Astrocyte (in vitro differentiated cells and primary cell): ENCODE measurements at regions not wholly inside any gene's neighbourhood (a gene's known extent, or its start where the extent isn't known, plus 50 kb on each side); places are given as distances from the start of the nearest gene placed in this dataset.
"Not testable (repeated sequence)": the region's sequence is repeated elsewhere in the genome, so short reads cannot be mapped to it uniquely, and the experiment has no call there.

Experiments
- DNase-seq: peaks from one replicate; pipeline ENCODE4 v3.0.0-alpha.2; 2010; ENCODE audit warnings: low read depth
- FAIRE-seq: peaks from 2 replicates; lab custom pipeline; 2011; peaks lifted over from hg19 to GRCh38; lab: Jason Lieb, UNC
- H2AFZ ChIP-seq: 2 replicates; pipeline ENCODE4 v1.6.0; 2012; ENCODE audit warnings: low read depth, low read length, inconsistent platforms
- H3K27ac ChIP-seq: 2 replicates; pipeline ENCODE4 v1.5.1; 2011; ENCODE audit warnings: low read depth, low read length, inconsistent platforms
- H3K27me3 ChIP-seq: 2 replicates; pipeline ENCODE4 v1.6.0; 2011; ENCODE audit warnings: low read length, inconsistent platforms; ENCODE audit not compliant: insufficient read depth
- H3K36me3 ChIP-seq: 2 replicates; pipeline ENCODE4 v1.5.1; 2011; ENCODE audit warnings: low read length, inconsistent platforms; ENCODE audit not compliant: insufficient read depth
- H3K4me1 ChIP-seq: 2 replicates; pipeline ENCODE4 v1.5.1; 2011; ENCODE audit warnings: low read length, inconsistent platforms; ENCODE audit not compliant: insufficient read depth
- H3K4me2 ChIP-seq: 2 replicates; pipeline ENCODE4 v1.6.0; 2012; ENCODE audit warnings: low read length, inconsistent platforms
- H3K4me3 ChIP-seq: 2 replicates; pipeline ENCODE4 v1.5.1; 2011; ENCODE audit warnings: low read depth, mild to moderate bottlenecking, low read length, inconsistent platforms; ENCODE audit not compliant: insufficient read depth
- H3K79me2 ChIP-seq: 2 replicates; pipeline ENCODE4 v1.6.0; 2012; ENCODE audit warnings: mild to moderate bottlenecking, low read length, inconsistent platforms; ENCODE audit not compliant: insufficient read depth
- H3K9ac ChIP-seq: 2 replicates; pipeline ENCODE4 v1.6.0; 2012; ENCODE audit warnings: mild to moderate bottlenecking, low read length, inconsistent platforms
- H3K9me3 ChIP-seq: 2 replicates; pipeline ENCODE4 v1.5.1; 2012; ENCODE audit warnings: low read depth, mild to moderate bottlenecking, low read length, inconsistent platforms; ENCODE audit not compliant: insufficient read depth
- H4K20me1 ChIP-seq: 2 replicates; pipeline ENCODE4 v1.6.0; 2012; ENCODE audit warnings: low read length, inconsistent platforms; ENCODE audit not compliant: insufficient read depth
- H3K27ac Mint-ChIP-seq: one replicate; pipeline ENCODE4 v1.8.0; 2021; ENCODE audit warnings: mild to moderate bottlenecking, mixed read lengths; ENCODE audit not compliant: unreplicated experiment
- H3K27me3 Mint-ChIP-seq: one replicate; pipeline ENCODE4 v1.8.0; 2021; ENCODE audit warnings: low read depth, mixed read lengths; ENCODE audit not compliant: unreplicated experiment
- H3K36me3 Mint-ChIP-seq: one replicate; pipeline ENCODE4 v1.8.0; 2021; ENCODE audit warnings: low read depth, mixed read lengths; ENCODE audit not compliant: unreplicated experiment
- H3K4me1 Mint-ChIP-seq: one replicate; pipeline ENCODE4 v1.8.0; 2021; ENCODE audit warnings: low read depth, mixed read lengths; ENCODE audit not compliant: unreplicated experiment
- H3K4me3 Mint-ChIP-seq: one replicate; pipeline ENCODE4 v1.8.0; 2021; ENCODE audit warnings: mild to moderate bottlenecking, moderate library complexity, mixed read lengths; ENCODE audit not compliant: unreplicated experiment
- H3K9me3 Mint-ChIP-seq: one replicate; pipeline ENCODE4 v1.8.0; 2021; ENCODE audit warnings: mild to moderate bottlenecking, mixed read lengths; ENCODE audit not compliant: unreplicated experiment
- EZH2 ChIP-seq: IDR thresholded peaks from 2 replicates; pipeline ENCODE4 v1.6.1; 2012; ENCODE audit warnings: mild to moderate bottlenecking, low read length, inconsistent platforms; ENCODE audit not compliant: insufficient read depth
- TF ChIP-seq, protein P1 (sequence below): IDR thresholded peaks from 2 replicates; pipeline ENCODE4 v1.5.1; 2011; ENCODE audit warnings: low read depth, mild to moderate bottlenecking, inconsistent platforms, low read length, moderate library complexity; ENCODE audit not compliant: insufficient read depth

DNA sequence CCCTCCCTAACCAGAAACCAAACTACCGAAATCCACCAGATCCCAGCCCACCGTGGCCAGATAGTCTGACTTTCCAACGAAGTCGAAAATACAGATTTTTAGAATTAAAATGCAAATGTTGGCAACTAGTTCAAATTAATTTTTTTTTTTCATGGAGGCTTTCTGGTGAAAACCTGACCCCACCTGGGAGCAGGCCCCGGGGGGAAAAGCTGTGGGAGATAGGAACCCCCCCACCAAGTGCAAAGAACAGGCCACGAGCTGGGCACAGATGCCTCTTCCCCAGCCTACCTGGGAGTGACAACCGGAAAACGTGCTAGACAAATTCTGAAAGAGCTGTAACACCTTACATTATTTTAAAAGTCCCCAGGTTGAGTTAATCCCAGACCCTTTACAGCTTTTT, 333.8 kb downstream of the PREX1 start:
- Mint-ChIP-seq H3K27ac (no peak overlapping the region), H3K4me3 (no peak overlapping the region), H3K9me3 (no peaks in the 10 kb centered on the region), H3K4me1 (peaks cover 11% of the 10 kb centered on the region), H3K36me3 (no peaks in the 10 kb centered on the region), H3K27me3 (peaks cover 22% of the 10 kb centered on the region)
- Histone ChIP-seq H3K9me3 (no peaks in the 10 kb centered on the region), H3K4me3 (no peak overlapping the region), H4K20me1 (no peaks in the 10 kb centered on the region), H3K36me3 (no peaks in the 10 kb centered on the region), H3K4me2 (no peak overlapping the region), H3K27ac (no peak overlapping the region), H3K79me2 (no peaks in the 10 kb centered on the region), H3K9ac (no peak overlapping the region), H3K27me3 (peaks cover 3% of the 10 kb centered on the region), H3K4me1 (no peaks in the 10 kb centered on the region), H2AFZ (no peak overlapping the region)
- TF ChIP-seq, protein P1, sequence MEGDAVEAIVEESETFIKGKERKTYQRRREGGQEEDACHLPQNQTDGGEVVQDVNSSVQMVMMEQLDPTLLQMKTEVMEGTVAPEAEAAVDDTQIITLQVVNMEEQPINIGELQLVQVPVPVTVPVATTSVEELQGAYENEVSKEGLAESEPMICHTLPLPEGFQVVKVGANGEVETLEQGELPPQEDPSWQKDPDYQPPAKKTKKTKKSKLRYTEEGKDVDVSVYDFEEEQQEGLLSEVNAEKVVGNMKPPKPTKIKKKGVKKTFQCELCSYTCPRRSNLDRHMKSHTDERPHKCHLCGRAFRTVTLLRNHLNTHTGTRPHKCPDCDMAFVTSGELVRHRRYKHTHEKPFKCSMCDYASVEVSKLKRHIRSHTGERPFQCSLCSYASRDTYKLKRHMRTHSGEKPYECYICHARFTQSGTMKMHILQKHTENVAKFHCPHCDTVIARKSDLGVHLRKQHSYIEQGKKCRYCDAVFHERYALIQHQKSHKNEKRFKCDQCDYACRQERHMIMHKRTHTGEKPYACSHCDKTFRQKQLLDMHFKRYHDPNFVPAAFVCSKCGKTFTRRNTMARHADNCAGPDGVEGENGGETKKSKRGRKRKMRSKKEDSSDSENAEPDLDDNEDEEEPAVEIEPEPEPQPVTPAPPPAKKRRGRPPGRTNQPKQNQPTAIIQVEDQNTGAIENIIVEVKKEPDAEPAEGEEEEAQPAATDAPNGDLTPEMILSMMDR = no peak
- TF ChIP-seq EZH2 = no peak
- DNase-seq (no peak), FAIRE-seq (no peak)

DNA sequence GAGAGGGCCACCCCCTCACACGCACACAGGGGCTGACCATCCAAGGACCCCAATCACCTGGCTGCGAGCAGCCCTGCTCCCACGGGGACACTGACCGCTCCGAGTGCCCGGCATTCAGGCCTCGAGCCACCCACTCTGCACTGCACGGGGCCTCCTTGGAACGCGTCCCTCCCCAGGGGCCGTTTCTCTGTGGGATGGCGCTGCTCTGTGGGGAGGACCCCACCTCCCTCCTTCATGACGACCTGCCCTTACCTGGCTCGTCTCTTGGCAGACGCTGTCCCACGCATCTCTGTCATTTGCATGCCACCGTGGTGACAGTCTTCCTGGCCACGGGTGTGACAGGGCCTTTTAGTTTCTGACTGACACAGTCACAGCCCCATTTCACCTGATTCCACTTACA, 334.5 kb downstream of the PREX1 start:
- H3K4me2 ChIP-seq, H3K27ac ChIP-seq, H3K27ac Mint-ChIP-seq, H2AFZ ChIP-seq, H3K4me3 Mint-ChIP-seq, H3K4me3 ChIP-seq, H3K36me3 Mint-ChIP-seq, H3K4me1 ChIP-seq, H3K9me3 ChIP-seq, H3K79me2 ChIP-seq, H4K20me1 ChIP-seq, DNase-seq, H3K9me3 Mint-ChIP-seq, H3K9ac ChIP-seq, FAIRE-seq, H3K27me3 ChIP-seq, H3K36me3 ChIP-seq: not testable (repeated sequence)
- H3K27me3 Mint-ChIP-seq = peaks cover 21% of the 10 kb centered on the region
- peaks cover 11% of the 10 kb centered on the region for H3K4me1 Mint-ChIP-seq

DNA sequence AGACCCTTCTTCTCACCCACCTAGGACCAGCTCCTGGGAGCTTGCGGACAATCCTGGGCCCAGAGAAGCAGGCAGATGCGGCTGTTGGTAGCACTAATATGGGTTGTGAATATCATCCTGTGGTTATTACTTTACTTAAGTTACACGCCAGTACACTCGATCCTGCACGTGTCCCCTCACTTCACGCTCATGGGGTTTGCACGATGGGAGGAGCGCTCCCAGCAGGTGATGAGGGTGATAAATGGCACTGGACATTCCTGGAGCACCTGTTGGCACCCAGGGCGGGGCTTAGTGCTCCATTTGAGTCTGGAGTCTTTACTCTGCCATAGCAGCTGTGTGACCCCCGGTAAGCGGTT, 335.1 kb downstream of the PREX1 start:
- DNase-seq = no peak
- Mint-ChIP-seq H3K4me3 (no peak overlapping the region), H3K27ac (no peak overlapping the region), H3K36me3 (no peaks in the 10 kb centered on the region), H3K9me3 (no peaks in the 10 kb centered on the region), H3K27me3 (peaks cover 21% of the 10 kb centered on the region), H3K4me1 (peaks cover 11% of the 10 kb centered on the region)
- Histone ChIP-seq H3K27me3 (peaks cover 3% of the 10 kb centered on the region), H3K79me2 (no peaks in the 10 kb centered on the region), H3K36me3 (no peaks in the 10 kb centered on the region), H4K20me1 (no peaks in the 10 kb centered on the region), H2AFZ (no peak overlapping the region), H3K4me3 (no peak overlapping the region), H3K9me3 (no peaks in the 10 kb centered on the region), H3K9ac (no peak overlapping the region), H3K4me2 (no peak overlapping the region), H3K27ac (no peak overlapping the region), H3K4me1 (no peaks in the 10 kb centered on the region)
- TF ChIP-seq EZH2 = no peak
- TF ChIP-seq, protein P1 = no peak
- no peak for FAIRE-seq
